Gastrocnemius medialis (tissue), 4 donors: ENCODE measurements at regions not wholly inside any gene's neighbourhood (a gene's known extent, or its start where the extent isn't known, plus 50 kb on each side); places are given as distances from the start of the nearest gene placed in this dataset.

Experiments
- POLR2A ChIP-seq, 2 donors: fragments of 450-650 bp; IDR thresholded peaks; one replicate each; pipeline ENCODE4 v1.6.1; 2017; ENCODE audit warnings: antibody characterized with exemption in 2 of 2, mild to moderate bottlenecking in 2 of 2, moderate library complexity in 2 of 2
- TF ChIP-seq, protein P1 (sequence below), 5 experiments: fragments of 450-650 bp in 3 of 5; fragments of 200-600 bp in 2 of 5; sonication (generic) in 2 of 5; IDR thresholded peaks in 4 of 5; conservative IDR thresholded peaks in 1 of 5; 1 replicate in 4 of 5; 2 replicates in 1 of 5; pipeline ENCODE4 v1.5.1; 2016 to 2019; ENCODE audit warnings: antibody characterized with exemption in 5 of 5, mild to moderate bottlenecking in 3 of 5, moderate library complexity in 3 of 5

DNA sequence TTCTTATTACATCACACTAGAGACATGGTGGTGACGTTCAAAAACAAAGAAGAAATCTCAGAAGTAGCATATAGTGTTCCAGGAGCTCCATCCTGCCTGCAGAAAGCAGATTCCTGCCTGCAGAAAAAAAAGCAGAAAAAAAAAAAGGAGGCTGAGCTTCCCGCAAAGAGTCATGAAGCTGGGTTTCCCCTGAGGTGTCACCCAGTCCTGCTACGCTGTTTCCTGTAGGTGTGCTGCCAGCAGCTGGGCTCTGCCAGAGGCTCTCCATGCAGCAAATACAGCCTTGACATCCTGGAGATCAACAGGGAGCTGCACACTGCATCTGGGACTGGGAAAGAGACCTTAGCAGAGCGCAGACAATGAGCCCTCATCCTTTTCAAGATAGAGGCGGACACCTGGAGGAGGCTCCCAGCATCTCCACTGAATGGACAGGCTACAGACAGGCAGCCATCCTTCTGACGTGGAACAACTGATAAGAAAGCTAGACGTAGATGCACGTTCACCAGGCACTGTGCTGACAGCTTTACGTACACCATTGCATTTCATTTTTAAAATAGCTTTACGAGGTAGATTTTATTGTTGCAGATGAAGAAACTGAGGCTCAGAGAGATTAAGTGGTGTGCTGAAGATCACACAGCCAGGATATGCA lies 350.9 kb downstream of the FOXO1 start:
- TF ChIP-seq, protein P1, sequence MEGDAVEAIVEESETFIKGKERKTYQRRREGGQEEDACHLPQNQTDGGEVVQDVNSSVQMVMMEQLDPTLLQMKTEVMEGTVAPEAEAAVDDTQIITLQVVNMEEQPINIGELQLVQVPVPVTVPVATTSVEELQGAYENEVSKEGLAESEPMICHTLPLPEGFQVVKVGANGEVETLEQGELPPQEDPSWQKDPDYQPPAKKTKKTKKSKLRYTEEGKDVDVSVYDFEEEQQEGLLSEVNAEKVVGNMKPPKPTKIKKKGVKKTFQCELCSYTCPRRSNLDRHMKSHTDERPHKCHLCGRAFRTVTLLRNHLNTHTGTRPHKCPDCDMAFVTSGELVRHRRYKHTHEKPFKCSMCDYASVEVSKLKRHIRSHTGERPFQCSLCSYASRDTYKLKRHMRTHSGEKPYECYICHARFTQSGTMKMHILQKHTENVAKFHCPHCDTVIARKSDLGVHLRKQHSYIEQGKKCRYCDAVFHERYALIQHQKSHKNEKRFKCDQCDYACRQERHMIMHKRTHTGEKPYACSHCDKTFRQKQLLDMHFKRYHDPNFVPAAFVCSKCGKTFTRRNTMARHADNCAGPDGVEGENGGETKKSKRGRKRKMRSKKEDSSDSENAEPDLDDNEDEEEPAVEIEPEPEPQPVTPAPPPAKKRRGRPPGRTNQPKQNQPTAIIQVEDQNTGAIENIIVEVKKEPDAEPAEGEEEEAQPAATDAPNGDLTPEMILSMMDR (IDR thresholded peaks at IDR 0.05 in 4 of 5, conservative IDR thresholded peaks at IDR 0.05 in 1 of 5) = no peak
- TF ChIP-seq POLR2A (IDR thresholded peaks at IDR 0.05) = no peak
